ENCODE measurements at regions not wholly inside any gene's neighbourhood (a gene's known extent, or its start where the extent isn't known, plus 50 kb on each side); places are given as distances from the start of the nearest gene placed in this dataset.

GRCh38 chr12:30152705-30153104, 369.0 kb upstream of the TMTC1 start:
- TF ChIP-seq CTCF (IDR thresholded peaks at IDR 0.05; ENCODE audit: low read depth, low read length), result no peak
- DNase-seq (ENCODE audit: extremely low read depth, low read depth), result no peak

- no peak for DNase-seq (ENCODE audit: extremely low read depth, low read depth)
- TF ChIP-seq CTCF (IDR thresholded peaks at IDR 0.05; ENCODE audit: low read depth, low read length), result no peak
Observed at GRCh38 chr12:30151831-30152230, 368.1 kb upstream of the TMTC1 start.

- no peak for TF ChIP-seq CTCF (IDR thresholded peaks at IDR 0.05; ENCODE audit: low read depth, low read length)
- DNase-seq (ENCODE audit: extremely low read depth, low read depth), result no peak
Observed at GRCh38 chr12:30146561-30146960, 362.8 kb upstream of the TMTC1 start.

GRCh38 chr12:30145684-30146032, 361.9 kb upstream of the TMTC1 start:
- TF ChIP-seq CTCF (IDR thresholded peaks at IDR 0.05; ENCODE audit: low read depth, low read length), result no peak
- DNase-seq (ENCODE audit: extremely low read depth, low read depth), result no peak

GRCh38 chr12:30144777-30145683, 361.3 kb upstream of the TMTC1 start:
- no peak for DNase-seq (ENCODE audit: extremely low read depth, low read depth)
- TF ChIP-seq CTCF (IDR thresholded peaks at IDR 0.05; ENCODE audit: low read depth, low read length), result no peak

GRCh38 chr12:30142301-30142700, 358.6 kb upstream of the TMTC1 start:
- DNase-seq (ENCODE audit: extremely low read depth, low read depth), result no peak
- TF ChIP-seq CTCF (IDR thresholded peaks at IDR 0.05; ENCODE audit: low read depth, low read length), result no peak

- TF ChIP-seq CTCF (IDR thresholded peaks at IDR 0.05; ENCODE audit: low read depth, low read length), result no peak
- no peak for DNase-seq (ENCODE audit: extremely low read depth, low read depth)
Observed at GRCh38 chr12:30138483-30138882, 354.7 kb upstream of the TMTC1 start.

Data from AG09319 (cell line).